ENCODE measurements at regions not wholly inside any gene's neighbourhood (a gene's known extent, or its start where the extent isn't known, plus 50 kb on each side); places are given as distances from the start of the nearest gene placed in this dataset.
"Not testable (repeated sequence)": the region's sequence is repeated elsewhere in the genome, so short reads cannot be mapped to it uniquely, and the experiment has no call there.

- DNase-seq (ENCODE audit: low read depth), result no peak
- no peaks in the 10 kb centered on the region for H3K36me3 ChIP-seq (ENCODE audit: control insufficient read depth, insufficient read depth, low read length)
- no peak overlapping the region for H3K4me3 ChIP-seq (ENCODE audit: low read depth, low read length)
- no peak for TF ChIP-seq CTCF (IDR thresholded peaks at IDR 0.05; ENCODE audit: insufficient read depth, low read length, poor library complexity, severe bottlenecking)
- no peaks in the 10 kb centered on the region for H3K27me3 ChIP-seq (ENCODE audit: control insufficient read depth, insufficient read depth, low read length)
These were observed 216.9 kb downstream of the DEPDC1B start for GRCh38 chr5:60483050-60483449.

GRCh38 chr5:60482301-60482700 lies 217.7 kb downstream of the DEPDC1B start:
- TF ChIP-seq CTCF (IDR thresholded peaks at IDR 0.05; ENCODE audit: insufficient read depth, low read length, poor library complexity, severe bottlenecking), result no peak
- Histone ChIP-seq H3K4me3 (ENCODE audit: low read depth, low read length) (no peak overlapping the region), H3K36me3 (ENCODE audit: control insufficient read depth, insufficient read depth, low read length) (no peaks in the 10 kb centered on the region), H3K27me3 (ENCODE audit: control insufficient read depth, insufficient read depth, low read length) (no peaks in the 10 kb centered on the region)
- no peak for DNase-seq (ENCODE audit: low read depth)

GRCh38 chr5:60479542-60479941 lies 220.4 kb downstream of the DEPDC1B start:
- no peak for DNase-seq (ENCODE audit: low read depth)
- no peak for TF ChIP-seq CTCF (IDR thresholded peaks at IDR 0.05; ENCODE audit: insufficient read depth, low read length, poor library complexity, severe bottlenecking)
- no peaks in the 10 kb centered on the region for H3K27me3 ChIP-seq (ENCODE audit: control insufficient read depth, insufficient read depth, low read length)
- no peak overlapping the region for H3K4me3 ChIP-seq (ENCODE audit: low read depth, low read length)
- H3K36me3 ChIP-seq (ENCODE audit: control insufficient read depth, insufficient read depth, low read length), result no peaks in the 10 kb centered on the region

- DNase-seq (ENCODE audit: low read depth), result no peak
These were observed 222.1 kb downstream of the DEPDC1B start for GRCh38 chr5:60477849-60478248.

GRCh38 chr5:60473654-60474053 lies 226.3 kb downstream of the DEPDC1B start:
- Histone ChIP-seq H3K4me3 (ENCODE audit: low read depth, low read length) (no peak overlapping the region), H3K36me3 (ENCODE audit: control insufficient read depth, insufficient read depth, low read length) (no peaks in the 10 kb centered on the region), H3K27me3 (ENCODE audit: control insufficient read depth, insufficient read depth, low read length) (no peaks in the 10 kb centered on the region)
- no peak for TF ChIP-seq CTCF (IDR thresholded peaks at IDR 0.05; ENCODE audit: insufficient read depth, low read length, poor library complexity, severe bottlenecking)
- DNase-seq (ENCODE audit: low read depth), result no peak

More at GRCh38 chr5:60477849-60478248, 222.1 kb downstream of the DEPDC1B start:
- Histone ChIP-seq H3K4me3 (ENCODE audit: low read depth, low read length) (no peak overlapping the region), H3K27me3 (ENCODE audit: control insufficient read depth, insufficient read depth, low read length) (no peaks in the 10 kb centered on the region), H3K36me3 (ENCODE audit: control insufficient read depth, insufficient read depth, low read length) (no peaks in the 10 kb centered on the region)
- TF ChIP-seq CTCF (IDR thresholded peaks at IDR 0.05; ENCODE audit: insufficient read depth, low read length, poor library complexity, severe bottlenecking), result no peak

GRCh38 chr5:60473027-60473426 lies 226.9 kb downstream of the DEPDC1B start:
- not testable (repeated sequence) for H3K27me3 ChIP-seq (ENCODE audit: control insufficient read depth, insufficient read depth, low read length); H3K4me3 ChIP-seq (ENCODE audit: low read depth, low read length); DNase-seq (ENCODE audit: low read depth); H3K36me3 ChIP-seq (ENCODE audit: control insufficient read depth, insufficient read depth, low read length)

All from kidney epithelial cell (primary cell).